Ovary (tissue), 3 donors: ENCODE measurements at regions not wholly inside any gene's neighbourhood (a gene's known extent, or its start where the extent isn't known, plus 50 kb on each side); places are given as distances from the start of the nearest gene placed in this dataset.

Experiments used
- CTCF ChIP-seq, 3 donors: fragments of 450-650 bp in 2 of 3; fragments of 200-600 bp in 1 of 3; IDR thresholded peaks; one replicate each; pipeline versions ENCODE4 v1.5.1 to v1.8.0; 2016 to 2022; ENCODE audit warnings: antibody characterized with exemption in 3 of 3, mild to moderate bottlenecking in 1 of 3
- EP300 ChIP-seq: sonication (generic); formaldehyde crosslinking; IDR thresholded peaks from one replicate; pipeline ENCODE4 v1.6.1; 2017; ENCODE audit warnings: antibody characterized with exemption
- donor health status: DM: no; HTN: no; CAD: no.

- no peak for TF ChIP-seq CTCF (IDR thresholded peaks at IDR 0.05)
- TF ChIP-seq EP300, result no peak
Measured at GRCh38 chr3:94402126-94402525, 339.3 kb downstream of the NSUN3 start.
